Transverse colon (tissue), 3 donors: ENCODE measurements at regions not wholly inside any gene's neighbourhood (a gene's known extent, or its start where the extent isn't known, plus 50 kb on each side); places are given as distances from the start of the nearest gene placed in this dataset.

Experiments used
- EP300 ChIP-seq: sonication (generic); formaldehyde crosslinking; IDR thresholded peaks from one replicate; pipeline ENCODE4 v1.6.1; 2017; ENCODE audit warnings: antibody characterized with exemption, low read depth
- TF ChIP-seq, protein P1 (sequence below), 5 experiments: fragments of 200-600 bp in 3 of 5; fragments of 450-650 bp in 2 of 5; sonication (generic) in 3 of 5; IDR thresholded peaks; 1 replicate in 2 of 5; 2 replicates in 3 of 5; pipeline ENCODE4 v1.5.1; 2016 to 2017; ENCODE audit warnings: antibody characterized with exemption in 5 of 5, inconsistent platforms in 3 of 5, mild to moderate bottlenecking in 2 of 5, moderate library complexity in 1 of 5

DNA sequence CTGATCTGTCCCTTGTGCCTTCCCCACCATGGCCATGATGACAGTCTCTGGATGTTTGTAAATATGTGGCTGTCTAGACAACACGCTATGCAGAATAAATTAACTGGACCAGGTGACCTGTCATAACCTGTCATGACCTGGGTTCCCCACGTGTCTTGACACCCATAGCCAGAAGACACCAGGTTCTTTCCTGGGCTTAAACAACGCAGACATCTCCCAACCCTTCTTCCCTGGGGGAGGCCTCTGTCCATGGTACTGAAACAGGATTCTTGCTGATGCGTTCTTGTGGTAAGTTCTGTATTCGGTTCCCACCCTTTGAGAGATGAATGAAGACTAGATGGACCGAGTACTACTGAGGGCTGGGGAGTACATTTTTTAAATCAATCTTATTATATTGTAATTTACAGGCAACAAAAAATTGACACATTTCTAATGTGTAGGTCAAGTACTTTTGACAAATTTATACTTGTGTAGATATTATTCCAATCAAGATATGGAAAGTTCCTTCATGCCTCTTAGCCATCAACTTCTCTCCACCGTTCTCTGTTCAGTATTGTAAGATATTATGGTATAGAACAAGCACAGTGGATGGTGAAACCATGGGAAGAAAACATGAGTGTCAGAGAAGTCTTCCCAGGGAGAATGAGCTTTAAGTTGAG, 738.8 kb downstream of the PTPRU start:
- TF ChIP-seq, protein P1, sequence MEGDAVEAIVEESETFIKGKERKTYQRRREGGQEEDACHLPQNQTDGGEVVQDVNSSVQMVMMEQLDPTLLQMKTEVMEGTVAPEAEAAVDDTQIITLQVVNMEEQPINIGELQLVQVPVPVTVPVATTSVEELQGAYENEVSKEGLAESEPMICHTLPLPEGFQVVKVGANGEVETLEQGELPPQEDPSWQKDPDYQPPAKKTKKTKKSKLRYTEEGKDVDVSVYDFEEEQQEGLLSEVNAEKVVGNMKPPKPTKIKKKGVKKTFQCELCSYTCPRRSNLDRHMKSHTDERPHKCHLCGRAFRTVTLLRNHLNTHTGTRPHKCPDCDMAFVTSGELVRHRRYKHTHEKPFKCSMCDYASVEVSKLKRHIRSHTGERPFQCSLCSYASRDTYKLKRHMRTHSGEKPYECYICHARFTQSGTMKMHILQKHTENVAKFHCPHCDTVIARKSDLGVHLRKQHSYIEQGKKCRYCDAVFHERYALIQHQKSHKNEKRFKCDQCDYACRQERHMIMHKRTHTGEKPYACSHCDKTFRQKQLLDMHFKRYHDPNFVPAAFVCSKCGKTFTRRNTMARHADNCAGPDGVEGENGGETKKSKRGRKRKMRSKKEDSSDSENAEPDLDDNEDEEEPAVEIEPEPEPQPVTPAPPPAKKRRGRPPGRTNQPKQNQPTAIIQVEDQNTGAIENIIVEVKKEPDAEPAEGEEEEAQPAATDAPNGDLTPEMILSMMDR (IDR thresholded peaks at IDR 0.05), result no peak
- no peak for TF ChIP-seq EP300
